NOMO-1 (cell line): ENCODE measurements at regions not wholly inside any gene's neighbourhood (a gene's known extent, or its start where the extent isn't known, plus 50 kb on each side); places are given as distances from the start of the nearest gene placed in this dataset.

Experiments
- DNase-seq, 2 experiments: peaks; one replicate each; lab custom pipeline; 2025; ENCODE audit not compliant: unreplicated experiment in 2 of 2; lab: John Stamatoyannopoulos, UW

DNA sequence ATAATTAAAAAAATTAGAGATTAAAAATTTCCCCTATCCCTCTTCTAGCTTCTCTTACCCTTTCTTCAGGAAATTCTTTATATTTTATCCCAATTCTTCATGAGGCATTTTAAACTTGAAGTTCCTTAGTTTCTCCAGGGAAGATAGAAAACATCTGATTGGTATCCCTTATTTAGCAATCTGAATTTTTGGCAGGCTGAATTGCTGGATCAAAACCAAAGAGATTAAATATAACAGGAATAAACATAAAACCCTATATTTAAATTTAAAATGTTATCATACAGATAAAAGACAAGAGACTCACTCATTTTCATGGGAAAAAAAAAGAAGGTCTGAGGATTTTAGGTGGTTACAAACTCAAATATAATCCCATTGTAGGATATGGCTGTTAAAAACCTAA, 204.2 kb downstream of the CHRM3 start:
- no peak for DNase-seq

DNA sequence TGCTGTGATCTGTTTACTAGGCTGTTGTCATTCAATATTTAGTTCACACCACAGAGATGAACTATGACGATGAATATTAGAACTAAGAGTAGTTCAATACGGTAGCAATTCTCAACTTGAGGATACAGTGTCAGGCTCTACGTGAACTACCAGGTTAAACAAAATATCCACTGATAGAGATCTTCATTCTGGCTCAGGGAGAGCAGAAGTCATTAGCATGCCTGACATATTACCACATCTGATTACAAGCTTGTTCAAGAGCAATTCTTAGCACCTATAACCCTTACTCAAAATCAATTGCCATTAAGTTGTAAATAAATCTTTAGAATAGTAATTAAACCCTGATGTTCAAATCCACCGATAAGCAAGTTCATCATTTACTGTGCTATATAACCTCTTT, 207.2 kb downstream of the CHRM3 start:
- DNase-seq: no peak

DNA sequence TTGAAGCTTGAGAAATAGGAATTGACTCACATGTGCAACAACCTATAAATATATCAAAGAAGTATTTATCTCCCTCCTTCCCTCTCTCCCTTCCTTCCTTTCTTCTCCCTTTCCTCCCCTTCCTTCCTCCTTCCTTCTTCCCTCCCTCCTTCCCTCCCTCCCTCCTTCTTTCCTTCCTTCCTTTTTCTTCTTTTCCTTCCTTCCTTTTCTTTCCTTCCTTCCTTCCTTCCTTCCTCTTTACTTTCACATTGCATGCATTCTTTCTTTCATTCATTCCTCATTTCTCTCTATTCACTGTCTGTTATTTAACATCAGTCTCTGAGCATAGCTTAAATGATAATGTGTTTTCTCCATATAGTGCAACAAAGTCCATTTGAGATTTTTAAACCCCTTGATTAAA, 214.2 kb downstream of the CHRM3 start:
- no peak for DNase-seq

DNA sequence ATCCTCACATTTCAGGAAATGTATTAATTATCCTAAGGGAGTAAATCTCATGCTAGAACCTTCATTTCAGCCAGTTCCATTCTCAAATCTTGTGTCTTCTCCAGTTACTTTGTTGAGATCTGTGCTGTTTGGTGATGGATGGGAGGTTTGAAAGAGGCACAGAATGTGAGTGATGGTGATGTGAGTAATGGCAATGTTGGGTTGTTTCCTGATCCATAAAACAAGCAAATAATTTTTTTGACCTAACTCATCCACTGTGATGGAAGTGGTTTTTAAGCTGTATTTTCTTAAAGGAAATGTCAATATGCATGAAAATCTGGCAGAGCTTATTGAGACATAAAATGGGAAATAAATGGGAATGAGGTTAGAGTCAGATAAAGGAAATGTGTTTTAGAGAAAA, 214.7 kb downstream of the CHRM3 start:
- DNase-seq: no peak

DNA sequence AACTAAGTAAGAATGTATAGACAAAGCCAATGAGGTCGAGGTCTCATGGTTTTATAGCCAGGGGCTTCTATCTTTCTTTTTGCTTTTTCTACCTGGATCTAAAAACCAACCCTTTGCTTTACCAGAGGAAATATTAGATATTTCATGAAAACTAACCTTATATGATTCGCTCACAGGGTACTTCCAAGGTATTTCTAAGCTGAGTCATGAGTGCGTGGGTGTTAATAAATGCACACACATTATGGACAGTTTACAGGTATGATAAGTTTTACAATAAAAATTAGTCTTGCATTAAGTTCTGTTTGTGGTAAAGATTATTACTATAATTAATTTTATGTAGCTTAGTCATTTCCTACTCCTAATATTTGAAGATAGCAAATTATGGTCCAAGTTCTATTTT, 217.2 kb downstream of the CHRM3 start:
- no peak for DNase-seq

DNA sequence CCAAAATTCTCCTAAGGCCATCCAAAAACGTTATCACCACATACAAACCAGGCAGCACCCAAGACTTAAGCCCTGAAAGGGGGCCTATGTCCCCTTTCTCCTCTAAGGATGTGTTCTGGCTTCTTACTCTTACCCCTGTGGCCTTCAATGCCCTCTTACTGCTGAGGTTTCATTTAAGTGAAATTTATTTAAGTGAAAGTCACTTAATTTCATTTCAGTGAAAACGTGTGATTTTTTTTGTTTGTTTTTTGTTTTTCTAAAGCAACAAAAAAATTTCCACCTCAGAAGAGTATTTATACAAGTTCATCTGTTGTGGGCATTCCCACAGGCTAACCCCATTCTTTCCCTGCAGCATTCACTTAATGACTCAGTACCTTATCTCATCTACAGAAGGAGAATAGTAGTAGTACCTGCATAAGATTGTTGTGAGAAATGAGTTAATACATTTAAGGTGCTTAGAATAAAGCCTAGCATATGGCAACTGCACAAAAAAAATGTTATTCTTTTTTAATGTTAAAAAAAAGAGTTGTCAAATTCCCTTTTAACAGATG, 220.6 kb downstream of the CHRM3 start:
- no peak for DNase-seq

DNA sequence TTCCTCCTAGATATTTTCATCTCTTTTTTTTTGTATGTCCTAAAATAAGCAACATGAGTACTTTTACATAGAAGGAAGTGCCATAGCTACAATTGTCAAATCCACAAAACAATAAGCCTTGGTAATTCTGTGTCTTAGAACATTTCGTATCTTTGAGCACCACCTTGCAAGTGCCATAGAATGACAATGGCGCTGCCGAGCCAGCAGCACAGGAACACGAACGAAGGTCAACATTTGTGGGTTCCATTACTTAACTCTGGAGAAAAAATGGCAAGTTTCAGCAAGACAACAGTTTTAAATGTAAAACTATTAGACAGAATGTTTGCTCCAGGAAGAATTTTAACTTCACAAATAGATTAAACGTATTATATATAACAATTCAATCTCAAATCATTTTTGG, 222.1 kb downstream of the CHRM3 start:
- no peak for DNase-seq

DNA sequence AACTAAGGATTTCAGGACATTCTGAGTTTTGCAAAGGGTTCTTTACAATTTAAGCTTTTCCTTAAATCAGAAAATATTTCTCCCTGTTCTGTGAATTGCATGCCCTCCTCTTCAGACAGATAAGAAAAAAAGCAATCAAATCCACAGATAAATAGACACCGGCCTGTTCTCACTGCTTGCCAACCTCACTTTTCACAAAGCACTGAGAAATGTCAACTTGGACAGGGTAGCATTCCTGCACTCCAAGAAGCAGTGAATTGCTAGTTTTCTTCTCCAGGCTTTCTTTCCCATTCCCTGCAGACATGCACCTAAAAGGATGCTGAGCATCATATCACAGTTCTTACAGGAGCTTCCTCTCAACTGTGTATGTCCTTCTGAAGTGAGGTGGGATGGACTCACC, 226.0 kb downstream of the CHRM3 start:
- no peak for DNase-seq

DNA sequence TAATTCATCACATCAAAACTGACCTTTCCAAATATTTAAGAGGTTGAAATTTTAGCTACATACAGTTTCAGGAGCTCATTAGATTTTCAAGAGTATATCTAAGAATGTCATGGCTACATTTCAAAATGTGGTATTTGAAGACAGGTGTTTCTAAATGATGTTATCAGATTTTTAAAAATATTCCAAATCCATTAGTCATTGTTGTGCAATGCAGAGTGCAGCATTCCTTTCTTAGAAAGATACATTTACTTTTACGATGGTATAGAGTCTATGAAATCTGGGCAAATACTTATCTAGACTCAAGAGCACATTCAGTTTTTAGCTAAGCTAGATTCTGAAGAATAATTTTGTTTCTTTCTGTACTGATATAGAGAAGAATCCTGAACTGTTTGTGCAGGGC, 230.3 kb downstream of the CHRM3 start:
- DNase-seq: no peak

DNA sequence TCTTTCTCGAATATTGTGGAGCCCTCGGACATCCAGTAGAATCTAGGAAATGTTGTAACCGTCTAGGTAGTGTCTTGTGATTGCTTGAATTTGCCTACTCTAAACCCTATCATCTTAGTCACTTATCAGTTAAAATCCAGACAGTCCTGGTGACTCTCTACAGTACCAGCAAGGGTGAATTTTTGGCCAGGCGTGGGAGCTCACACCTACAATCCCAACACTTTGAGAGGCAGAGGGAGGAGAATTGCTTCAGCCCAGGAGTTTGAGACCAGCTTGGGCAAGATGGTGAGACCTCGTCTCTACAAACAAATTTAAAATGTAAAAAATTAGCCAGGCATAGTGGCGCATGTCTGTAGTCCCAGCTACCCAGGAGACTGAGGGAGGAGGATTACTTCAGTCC, 230.9 kb downstream of the CHRM3 start:
- DNase-seq: no peak

DNA sequence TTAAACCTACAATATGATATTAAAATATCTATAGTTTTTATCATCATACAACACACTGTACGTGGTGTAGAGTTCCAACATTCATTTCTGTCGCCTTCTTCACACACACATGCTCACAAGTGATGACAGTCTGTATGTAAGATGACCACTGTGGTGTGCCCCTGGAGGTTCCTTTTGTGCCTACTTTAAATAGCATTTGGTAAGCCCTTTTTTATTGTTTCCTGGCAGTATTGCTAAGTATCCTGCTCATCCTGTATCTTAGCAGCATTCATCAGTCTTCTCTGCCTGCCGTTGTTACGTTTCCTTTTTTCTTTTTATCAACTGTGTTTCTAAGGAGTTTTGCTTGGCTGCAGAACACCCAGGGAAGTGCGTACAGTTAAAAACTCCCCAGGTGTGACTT, 231.4 kb downstream of the CHRM3 start:
- DNase-seq: no peak

DNA sequence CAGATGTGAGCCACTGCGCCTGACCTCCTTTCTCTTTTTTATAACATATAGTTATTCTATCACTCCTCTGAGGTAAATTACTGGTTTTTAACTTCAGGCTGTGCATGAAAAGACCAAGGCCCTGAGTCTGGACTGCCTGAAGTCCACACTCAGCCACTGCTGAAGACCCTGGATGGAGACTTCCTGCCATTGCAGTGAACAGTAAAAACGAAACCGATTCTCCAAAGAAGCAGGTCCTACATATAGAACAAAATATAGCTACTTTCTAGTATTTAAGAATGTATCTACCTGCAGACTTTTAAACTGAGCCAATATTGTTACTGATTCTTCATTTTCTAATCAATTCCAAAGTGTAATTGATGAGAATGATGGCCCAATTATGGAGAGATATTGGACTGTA, 232.8 kb downstream of the CHRM3 start:
- DNase-seq: no peak

DNA sequence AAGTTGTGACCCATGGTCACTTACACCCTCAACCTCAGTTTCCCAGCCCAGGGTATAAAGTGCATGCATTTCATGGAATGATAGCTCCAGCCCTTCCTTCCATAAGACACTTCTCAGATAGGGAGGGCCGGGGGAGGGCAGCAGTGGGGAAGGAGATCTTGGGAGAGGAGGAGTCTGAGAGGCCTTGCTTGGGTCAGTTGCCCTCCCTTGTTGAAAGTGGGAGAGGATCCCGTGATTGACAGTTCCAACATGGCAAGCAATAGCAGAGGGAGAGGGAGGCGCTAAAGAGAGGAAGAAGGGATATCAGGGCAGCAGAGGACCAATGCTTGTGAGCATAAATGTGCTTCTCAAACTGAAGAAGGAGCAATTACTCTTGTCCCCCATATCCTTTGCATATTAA, 244.4 kb downstream of the CHRM3 start:
- DNase-seq: no peak

DNA sequence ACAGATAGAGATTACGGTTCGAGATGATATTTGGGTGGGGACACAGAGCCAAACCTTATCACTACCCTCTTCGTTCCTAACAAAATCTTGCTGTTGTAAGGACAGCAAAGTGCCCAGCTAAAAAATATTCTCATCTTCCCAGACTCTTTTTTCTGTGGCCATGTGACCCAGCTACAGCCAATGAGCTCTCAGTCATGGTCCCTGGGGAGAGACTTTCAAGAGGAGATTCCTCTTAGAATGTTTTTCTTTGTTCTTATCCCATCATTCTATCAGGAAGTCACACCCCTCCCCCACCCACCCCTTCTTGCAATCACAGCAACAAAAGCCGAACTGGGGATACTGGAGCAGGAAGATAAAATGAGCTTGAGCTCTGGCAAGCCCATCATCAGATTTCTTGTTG, 247.1 kb downstream of the CHRM3 start:
- no peak for DNase-seq

DNA sequence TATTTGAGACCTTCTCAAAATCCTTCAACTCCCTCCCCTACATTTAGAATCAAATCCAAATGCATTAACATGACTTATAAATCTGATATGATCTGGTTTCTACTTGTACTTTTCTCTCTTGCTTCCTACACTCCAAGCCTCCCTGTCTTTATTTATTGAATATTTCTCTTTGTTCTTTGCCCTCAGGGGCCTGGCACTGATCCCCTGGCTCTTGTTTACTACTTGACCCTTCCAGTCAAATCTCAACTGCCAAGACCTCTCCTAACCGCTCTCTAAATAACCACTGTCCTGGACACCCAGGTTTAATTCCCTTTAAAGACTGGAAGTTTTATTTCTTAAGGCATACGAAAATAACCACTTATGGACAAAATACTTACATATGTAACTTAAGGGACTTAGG, 248.9 kb downstream of the CHRM3 start:
- no peak for DNase-seq

DNA sequence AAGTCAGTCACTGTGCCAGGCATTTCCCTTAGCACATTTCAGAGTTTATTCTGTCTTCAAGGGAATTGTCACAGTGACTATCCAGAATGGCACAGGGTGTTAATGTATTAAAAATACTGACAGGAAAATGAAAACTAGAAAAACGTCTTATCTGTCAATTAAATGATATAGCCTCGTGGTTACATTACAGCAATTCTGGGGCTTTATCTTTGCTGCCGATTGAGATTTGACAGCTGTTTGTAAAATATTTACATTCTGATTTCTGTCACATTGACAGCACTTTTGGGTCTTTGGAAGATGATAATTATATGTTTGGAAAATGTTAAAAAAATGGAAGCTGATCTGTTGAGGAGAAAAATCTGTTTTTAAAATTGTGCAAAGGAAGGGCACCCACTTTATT, 250.0 kb downstream of the CHRM3 start:
- DNase-seq: no peak

DNA sequence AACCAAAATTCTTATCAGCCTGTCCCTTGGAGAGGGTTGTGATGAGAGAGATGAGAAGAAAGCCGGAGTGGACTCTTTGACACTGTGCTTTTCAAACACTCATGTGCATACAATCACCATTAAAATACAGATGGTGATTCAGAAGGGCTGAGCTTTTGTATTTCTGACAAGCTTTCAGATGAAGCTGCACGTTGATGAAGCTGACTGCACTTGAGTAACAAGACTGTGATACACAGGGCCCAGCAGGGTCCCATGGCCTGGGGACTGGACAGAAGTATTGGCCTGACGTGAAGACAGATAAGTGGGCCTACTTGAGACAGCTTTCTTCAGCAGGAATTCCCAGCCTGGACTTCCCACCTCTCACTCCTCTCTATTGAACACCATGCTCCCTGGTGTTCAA, 258.2 kb downstream of the CHRM3 start:
- no peak for DNase-seq

DNA sequence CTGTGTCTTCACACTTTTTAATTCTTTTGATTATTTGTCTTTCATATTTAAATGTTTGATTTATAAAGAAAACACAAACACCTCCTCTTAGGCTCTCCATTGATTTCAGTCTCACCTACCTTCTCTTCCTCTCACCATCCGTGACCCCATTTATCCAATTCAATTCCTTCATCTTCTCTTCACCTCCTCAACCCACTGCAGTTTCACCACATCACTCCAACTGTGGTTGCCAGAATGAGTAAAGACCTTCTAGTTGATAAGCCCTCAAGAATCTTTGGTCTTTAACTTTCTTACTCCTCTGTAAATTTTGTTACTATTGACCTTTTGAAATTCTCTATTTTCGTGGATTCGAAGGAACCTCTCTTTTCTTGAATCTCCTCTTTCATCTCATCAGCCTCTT, 260.7 kb downstream of the CHRM3 start:
- no peak for DNase-seq

DNA sequence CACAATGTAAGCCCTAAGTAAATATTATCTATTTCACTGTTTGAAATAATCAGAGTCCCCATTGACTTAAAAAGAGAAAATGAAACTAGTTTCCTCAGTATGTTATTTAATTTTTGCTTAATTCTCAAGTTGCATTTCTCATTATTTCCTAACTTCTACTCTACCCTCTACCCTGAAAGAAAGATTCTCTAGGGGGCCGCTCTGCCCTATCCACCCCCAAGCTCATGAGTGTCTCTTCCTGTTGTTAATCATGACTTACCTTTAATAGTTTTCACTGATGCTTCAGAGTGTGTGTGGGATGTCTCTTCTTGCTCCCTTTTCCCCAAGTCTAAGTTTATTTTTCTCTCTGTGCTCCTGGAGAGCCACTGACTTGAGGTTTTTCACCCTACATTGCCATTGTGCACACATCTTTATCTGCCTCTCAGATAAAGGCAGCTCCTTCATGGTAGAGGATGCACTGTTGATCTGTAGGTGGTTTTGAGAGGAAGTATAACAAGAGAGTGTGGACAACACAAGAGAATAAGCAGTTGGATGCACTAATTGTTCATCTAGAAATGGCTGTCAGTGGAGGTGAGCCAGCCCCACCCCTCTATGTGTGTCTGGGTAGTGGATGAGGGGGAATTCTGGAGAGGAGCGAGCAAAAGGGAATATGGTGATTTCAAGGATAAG, 261.7 kb downstream of the CHRM3 start:
- no peak for DNase-seq

DNA sequence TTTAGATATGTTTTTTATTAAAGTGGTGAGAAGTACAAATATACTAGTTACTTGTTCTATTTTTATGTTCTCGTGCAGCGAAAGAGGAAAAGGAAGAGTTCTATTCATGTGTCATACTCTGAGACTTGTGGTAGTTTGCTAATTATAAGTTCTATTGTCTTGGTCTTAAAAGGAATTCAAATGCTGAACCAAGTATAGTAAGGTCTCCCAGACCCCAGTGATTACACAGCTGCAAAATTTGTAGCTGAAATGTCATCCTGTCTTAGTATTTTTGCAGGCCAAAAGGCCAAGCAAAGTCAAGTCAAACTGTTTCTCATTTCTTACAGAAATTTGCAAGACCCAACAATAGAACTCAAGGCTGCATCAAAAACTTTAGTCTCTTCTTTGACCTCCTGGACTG, 268.7 kb downstream of the CHRM3 start:
- no peak for DNase-seq

DNA sequence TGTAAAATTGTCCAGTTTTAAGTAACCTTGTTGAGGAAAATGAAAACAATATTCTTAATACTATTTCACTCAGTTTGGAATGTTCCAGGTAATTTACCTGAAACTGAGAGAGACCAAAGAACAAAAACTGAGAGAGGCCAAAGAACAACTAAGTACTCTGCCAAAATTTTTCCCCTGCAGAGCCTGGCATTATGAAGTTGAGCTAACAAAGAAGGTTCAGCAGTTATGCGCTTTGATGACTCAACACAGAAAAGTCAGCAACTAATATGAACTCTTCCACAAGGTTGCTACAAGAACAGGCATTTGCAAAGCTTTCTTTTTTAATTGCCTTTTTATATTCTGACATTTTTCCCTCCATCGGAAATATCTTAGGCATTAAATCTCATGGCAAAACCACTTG, 270.9 kb downstream of the CHRM3 start:
- DNase-seq: no peak

DNA sequence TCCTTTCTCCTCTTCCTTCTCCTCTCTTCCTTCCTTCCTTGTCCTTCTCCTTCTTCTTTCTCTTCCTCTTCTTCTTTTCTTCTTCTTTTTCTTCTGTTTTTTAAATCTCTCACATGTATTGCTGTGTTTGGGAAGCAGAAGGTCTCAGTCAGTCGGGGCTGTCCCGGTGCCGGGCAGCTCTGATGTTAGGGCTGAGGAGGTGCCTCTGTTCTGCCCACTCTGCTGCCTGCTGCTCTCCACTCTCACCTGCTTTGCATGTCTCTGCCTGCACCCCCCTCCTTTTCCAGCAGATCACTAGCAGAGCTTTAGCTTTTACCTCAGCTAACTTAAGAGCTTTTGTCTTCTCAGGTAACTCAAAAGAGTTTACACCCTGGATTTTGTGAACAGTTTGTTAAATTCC, 276.6 kb downstream of the CHRM3 start:
- no peak for DNase-seq

DNA sequence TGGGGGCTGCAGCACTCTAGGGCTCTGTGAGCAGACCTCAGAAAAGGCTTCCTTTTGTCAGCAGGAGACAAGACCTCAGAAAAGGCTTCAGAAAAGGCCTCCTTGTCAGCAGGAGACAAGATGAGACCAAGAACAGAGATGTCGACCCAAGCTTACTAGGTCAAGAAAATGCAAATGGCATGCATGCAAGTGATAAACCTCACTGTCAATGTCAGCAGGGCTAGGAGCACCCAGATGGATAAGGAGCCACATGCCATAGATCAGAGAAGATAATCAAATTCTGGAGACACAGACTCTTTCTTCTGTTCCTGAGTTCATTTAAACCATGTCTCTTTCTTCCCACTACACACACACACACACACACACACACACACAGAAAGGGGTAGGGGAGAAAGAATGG, 285.9 kb downstream of the CHRM3 start:
- no peak for DNase-seq
